SK-N-SH treated with all-trans-retinoic acid at 6 μM for 48 hours (cell line): ENCODE measurements at regions not wholly inside any gene's neighbourhood (a gene's known extent, or its start where the extent isn't known, plus 50 kb on each side); places are given as distances from the start of the nearest gene placed in this dataset.

Source experiments
- ATAC-seq: fragments of 200-7000 bp; cut with Tn5 transposase; 3 replicates; pipeline ENCODE4 v1.9.1; 2020; ENCODE audit warnings: mild to moderate bottlenecking, moderate library complexity
- ARNTL ChIP-seq: fragments of 450-650 bp; formaldehyde crosslinking; IDR thresholded peaks from 2 replicates; pipeline ENCODE4 v1.5.0; 2020; ENCODE audit warnings: low read depth, mild to moderate bottlenecking, moderate library complexity, borderline replicate concordance
- BACH2 ChIP-seq: fragments of 250-450 bp; sonication (Bioruptor Pico); IDR thresholded peaks from 2 replicates; pipeline ENCODE4 v1.9.0; 2021; ENCODE audit warnings: mild to moderate bottlenecking, borderline replicate concordance
- CSDC2 ChIP-seq: fragments of 250-450 bp; sonication (Bioruptor Pico); IDR thresholded peaks from 2 replicates; pipeline ENCODE4 v1.5.0; 2020; ENCODE audit warnings: mild to moderate bottlenecking, moderate library complexity
- ESRRG ChIP-seq: fragments of 250-450 bp; sonication (Bioruptor Pico); IDR thresholded peaks from 2 replicates; pipeline ENCODE4 v1.6.1; 2021; ENCODE audit warnings: mild to moderate bottlenecking
- GLIS3 ChIP-seq: fragments of 250-450 bp; sonication (Bioruptor Pico); IDR thresholded peaks from 2 replicates; pipeline ENCODE4 v1.5.0; 2020; ENCODE audit warnings: mild to moderate bottlenecking, moderate library complexity
- ISL1 ChIP-seq: fragments of 250-450 bp; sonication (Bioruptor Pico); IDR thresholded peaks from 2 replicates; pipeline ENCODE4 v2.1.2; 2022; ENCODE audit warnings: mild to moderate bottlenecking, moderate library complexity
- OSR1 ChIP-seq: fragments of 250-450 bp; sonication (Bioruptor Pico); IDR thresholded peaks from 2 replicates; pipeline ENCODE4 v1.8.0; 2022; ENCODE audit warnings: moderate library complexity, mild to moderate bottlenecking, inconsistent platforms
- PPARA ChIP-seq: fragments of 250-450 bp; sonication (Bioruptor Pico); IDR thresholded peaks from 2 replicates; pipeline ENCODE4 v1.5.0; 2020; ENCODE audit warnings: mild to moderate bottlenecking, borderline replicate concordance
- RARB ChIP-seq: fragments of 250-450 bp; sonication (Bioruptor Pico); IDR thresholded peaks from 2 replicates; pipeline ENCODE4 v1.8.0; 2021; ENCODE audit warnings: mild to moderate bottlenecking, moderate library complexity
- SNAI2 ChIP-seq: fragments of 250-450 bp; sonication (Bioruptor Pico); IDR thresholded peaks from 2 replicates; pipeline ENCODE4 v1.5.0; 2020; ENCODE audit warnings: mild to moderate bottlenecking, moderate library complexity
- TCF4 ChIP-seq: fragments of 250-450 bp; sonication (Bioruptor Pico); IDR thresholded peaks from 2 replicates; pipeline ENCODE4 v1.8.0; 2021; ENCODE audit warnings: mild to moderate bottlenecking, moderate library complexity, borderline replicate concordance
- ZC3H10 ChIP-seq: fragments of 250-450 bp; sonication (Bioruptor Pico); IDR thresholded peaks from 2 replicates; pipeline ENCODE4 v1.5.1; 2021; ENCODE audit warnings: mild to moderate bottlenecking, moderate library complexity
- ZFP3 ChIP-seq: fragments of 250-450 bp; sonication (Bioruptor Pico); IDR thresholded peaks from 2 replicates; pipeline ENCODE4 v1.5.0; 2020; ENCODE audit warnings: mild to moderate bottlenecking, moderate library complexity
- ZFP30 ChIP-seq: fragments of 450-650 bp; formaldehyde crosslinking; IDR thresholded peaks from 2 replicates; pipeline ENCODE4 v1.5.0; 2022; ENCODE audit warnings: mild to moderate bottlenecking, moderate library complexity
- ZNF565 ChIP-seq: fragments of 450-650 bp; formaldehyde crosslinking; conservative IDR thresholded peaks from 2 replicates; pipeline ENCODE4 v1.5.0; 2020; ENCODE audit warnings: low read depth, mild to moderate bottlenecking, moderate library complexity
- ZNF70 ChIP-seq: fragments of 450-650 bp; formaldehyde crosslinking; IDR thresholded peaks from 2 replicates; pipeline ENCODE4 v1.5.0; 2020; ENCODE audit warnings: mild to moderate bottlenecking, moderate library complexity
- ZNF8 ChIP-seq: fragments of 450-650 bp; formaldehyde crosslinking; IDR thresholded peaks from 2 replicates; pipeline ENCODE4 v1.5.0; 2020; ENCODE audit warnings: mild to moderate bottlenecking, moderate library complexity
- TF ChIP-seq, protein P1 (sequence below): fragments of 250-450 bp; sonication (Bioruptor Pico); IDR thresholded peaks from 2 replicates; pipeline ENCODE4 v1.5.1; 2020; ENCODE audit warnings: low read depth, mild to moderate bottlenecking, moderate library complexity
- TF ChIP-seq, protein P2 (sequence below): fragments of 250-450 bp; sonication (Bioruptor Pico); IDR thresholded peaks from 2 replicates; pipeline ENCODE4 v1.5.1; 2021; ENCODE audit warnings: mild to moderate bottlenecking, moderate library complexity
- TF ChIP-seq, protein P3 (sequence below): fragments of 250-450 bp; sonication (Bioruptor Pico); IDR thresholded peaks from 2 replicates; pipeline ENCODE4 v1.8.0; 2021; ENCODE audit warnings: low read depth, mild to moderate bottlenecking, moderate library complexity, borderline replicate concordance
- TF ChIP-seq, protein P4 (sequence below): fragments of 250-450 bp; sonication (Bioruptor Pico); IDR thresholded peaks from 2 replicates; pipeline ENCODE4 v1.8.0; 2020; ENCODE audit warnings: mild to moderate bottlenecking, moderate library complexity, borderline replicate concordance

DNA sequence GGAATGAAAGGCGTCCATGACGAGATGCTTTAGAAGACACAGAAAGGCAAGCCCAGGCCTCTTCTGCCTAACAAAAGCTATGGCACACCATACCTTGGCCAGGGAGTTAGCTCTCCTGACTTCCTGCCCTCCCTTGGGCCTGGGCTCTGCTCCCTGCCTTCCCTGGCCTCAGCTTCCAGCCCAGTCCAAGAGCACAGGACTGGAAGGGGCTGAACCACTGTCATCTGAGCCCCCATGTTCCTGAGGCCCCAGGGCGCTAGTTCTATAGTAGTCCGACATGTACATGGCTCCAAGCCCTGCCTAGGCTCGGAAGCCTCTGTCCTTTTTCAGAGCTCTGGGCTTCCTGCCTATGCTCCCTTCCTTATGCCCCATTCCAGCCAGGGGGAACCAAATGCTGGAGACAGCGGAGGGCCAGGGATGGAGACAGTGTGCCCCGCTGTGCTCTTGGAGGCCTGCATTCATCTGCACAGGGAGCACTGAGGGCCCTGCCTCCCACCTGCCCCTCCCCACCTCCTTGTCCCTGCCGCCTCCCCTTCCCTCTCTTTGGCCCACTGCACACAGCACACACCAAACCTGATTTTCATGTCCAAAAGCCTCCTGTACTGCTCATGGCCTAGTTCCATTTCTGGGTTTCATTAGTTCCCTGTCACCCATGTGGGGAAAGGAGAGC is 240.1 kb downstream of the RHOU start:
- TF ChIP-seq ZNF8 (CRISPR knock-in tag) (no peak), RARB (CRISPR knock-in tag) (no peak), ZC3H10 (no peak), BACH2 (CRISPR knock-in tag) (no peak), TCF4 (CRISPR knock-in tag) (no peak), ZFP3 (no peak), ESRRG (CRISPR knock-in tag) (no peak), ZNF70 (CRISPR knock-in tag) (no peak)
- TF ChIP-seq, protein P1, sequence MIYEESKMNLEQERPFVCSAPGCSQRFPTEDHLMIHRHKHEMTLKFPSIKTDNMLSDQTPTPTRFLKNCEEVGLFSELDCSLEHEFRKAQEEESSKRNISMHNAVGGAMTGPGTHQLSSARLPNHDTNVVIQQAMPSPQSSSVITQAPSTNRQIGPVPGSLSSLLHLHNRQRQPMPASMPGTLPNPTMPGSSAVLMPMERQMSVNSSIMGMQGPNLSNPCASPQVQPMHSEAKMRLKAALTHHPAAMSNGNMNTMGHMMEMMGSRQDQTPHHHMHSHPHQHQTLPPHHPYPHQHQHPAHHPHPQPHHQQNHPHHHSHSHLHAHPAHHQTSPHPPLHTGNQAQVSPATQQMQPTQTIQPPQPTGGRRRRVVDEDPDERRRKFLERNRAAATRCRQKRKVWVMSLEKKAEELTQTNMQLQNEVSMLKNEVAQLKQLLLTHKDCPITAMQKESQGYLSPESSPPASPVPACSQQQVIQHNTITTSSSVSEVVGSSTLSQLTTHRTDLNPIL (CRISPR knock-in tag) = no peak
- no peak for ATAC-seq

DNA sequence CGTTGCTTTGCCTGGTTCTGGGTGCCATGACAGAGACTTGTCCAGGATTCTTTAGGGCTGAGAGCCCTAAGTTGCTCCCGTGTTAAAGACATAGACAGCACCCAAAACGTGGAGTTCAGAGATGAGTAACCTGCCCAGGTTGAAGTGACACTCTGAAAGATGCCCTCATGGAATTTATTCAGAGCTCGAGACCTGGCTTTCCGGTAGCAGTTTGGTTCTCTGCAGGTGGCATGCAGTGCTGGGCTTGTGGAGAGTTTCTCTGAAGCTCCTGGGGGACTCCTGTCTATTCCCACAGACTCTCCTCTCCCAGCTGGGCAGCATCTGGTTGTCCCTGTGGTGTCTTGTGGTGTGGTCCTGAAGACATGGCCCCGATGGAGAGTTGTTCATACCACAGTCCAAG is 241.0 kb downstream of the RHOU start:
- TF ChIP-seq ZC3H10 (no peak), ISL1 (CRISPR knock-in tag) (no peak), ESRRG (CRISPR knock-in tag) (no peak), ZNF8 (CRISPR knock-in tag) (no peak), TCF4 (CRISPR knock-in tag) (no peak), GLIS3 (no peak), ZFP3 (no peak), ZNF70 (CRISPR knock-in tag) (no peak), ZNF565 (CRISPR knock-in tag) (no peak), RARB (CRISPR knock-in tag) (no peak), SNAI2 (CRISPR knock-in tag) (no peak), ARNTL (no peak)
- TF ChIP-seq, protein P2, sequence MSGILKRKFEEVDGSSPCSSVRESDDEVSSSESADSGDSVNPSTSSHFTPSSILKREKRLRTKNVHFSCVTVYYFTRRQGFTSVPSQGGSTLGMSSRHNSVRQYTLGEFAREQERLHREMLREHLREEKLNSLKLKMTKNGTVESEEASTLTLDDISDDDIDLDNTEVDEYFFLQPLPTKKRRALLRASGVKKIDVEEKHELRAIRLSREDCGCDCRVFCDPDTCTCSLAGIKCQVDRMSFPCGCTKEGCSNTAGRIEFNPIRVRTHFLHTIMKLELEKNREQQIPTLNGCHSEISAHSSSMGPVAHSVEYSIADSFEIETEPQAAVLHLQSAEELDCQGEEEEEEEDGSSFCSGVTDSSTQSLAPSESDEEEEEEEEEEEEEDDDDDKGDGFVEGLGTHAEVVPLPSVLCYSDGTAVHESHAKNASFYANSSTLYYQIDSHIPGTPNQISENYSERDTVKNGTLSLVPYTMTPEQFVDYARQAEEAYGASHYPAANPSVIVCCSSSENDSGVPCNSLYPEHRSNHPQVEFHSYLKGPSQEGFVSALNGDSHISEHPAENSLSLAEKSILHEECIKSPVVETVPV (CRISPR knock-in tag) = no peak
- ATAC-seq = no peak

DNA sequence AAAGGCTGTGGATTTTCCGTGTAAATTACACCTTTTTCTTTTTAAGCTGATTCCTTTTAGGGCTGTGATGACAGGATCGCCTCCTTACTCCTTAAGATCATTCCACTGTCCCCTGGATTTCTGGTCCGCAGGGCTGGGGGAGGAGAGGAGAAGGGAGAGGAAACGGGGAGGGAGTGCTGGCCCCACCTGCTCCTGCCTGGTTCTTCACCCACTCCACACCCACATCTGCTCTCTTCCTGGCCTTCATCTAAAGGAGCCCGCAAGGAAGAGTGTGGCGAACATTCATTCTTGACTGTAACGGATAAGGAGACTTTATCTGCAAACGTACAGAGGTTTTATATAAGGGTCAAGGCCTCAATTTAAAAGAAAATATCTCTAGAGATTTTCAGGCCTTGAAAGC is 242.0 kb downstream of the RHOU start:
- no peak for ATAC-seq
- TF ChIP-seq ZC3H10 (no peak), TCF4 (CRISPR knock-in tag) (no peak), ZFP30 (no peak), ESRRG (CRISPR knock-in tag) (no peak), SNAI2 (CRISPR knock-in tag) (no peak), ZFP3 (no peak), ZNF565 (CRISPR knock-in tag) (no peak), OSR1 (CRISPR knock-in tag) (no peak), ARNTL (no peak), PPARA (CRISPR knock-in tag) (no peak)
- TF ChIP-seq, protein P1 (CRISPR knock-in tag) = no peak

DNA sequence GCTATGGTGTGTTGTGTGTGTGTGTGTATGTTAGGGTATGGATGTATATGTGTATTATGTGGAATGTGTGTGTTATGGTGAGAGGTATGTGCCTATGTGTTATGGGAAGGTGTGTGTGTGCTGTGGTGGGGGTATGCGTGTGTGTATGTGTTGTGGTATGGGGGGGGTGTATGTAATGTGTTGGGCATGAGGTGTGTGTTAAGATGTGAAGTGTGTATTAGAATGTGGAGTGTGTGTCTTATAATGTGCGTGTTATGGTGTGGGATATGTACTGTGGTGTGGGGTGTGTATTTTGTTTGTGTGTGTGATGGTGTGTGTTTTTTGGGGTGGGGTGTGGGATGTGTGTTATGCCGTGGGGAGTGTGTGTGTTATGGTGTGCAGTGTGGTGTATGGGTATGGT is 242.5 kb downstream of the RHOU start:
- TF ChIP-seq, protein P3, sequence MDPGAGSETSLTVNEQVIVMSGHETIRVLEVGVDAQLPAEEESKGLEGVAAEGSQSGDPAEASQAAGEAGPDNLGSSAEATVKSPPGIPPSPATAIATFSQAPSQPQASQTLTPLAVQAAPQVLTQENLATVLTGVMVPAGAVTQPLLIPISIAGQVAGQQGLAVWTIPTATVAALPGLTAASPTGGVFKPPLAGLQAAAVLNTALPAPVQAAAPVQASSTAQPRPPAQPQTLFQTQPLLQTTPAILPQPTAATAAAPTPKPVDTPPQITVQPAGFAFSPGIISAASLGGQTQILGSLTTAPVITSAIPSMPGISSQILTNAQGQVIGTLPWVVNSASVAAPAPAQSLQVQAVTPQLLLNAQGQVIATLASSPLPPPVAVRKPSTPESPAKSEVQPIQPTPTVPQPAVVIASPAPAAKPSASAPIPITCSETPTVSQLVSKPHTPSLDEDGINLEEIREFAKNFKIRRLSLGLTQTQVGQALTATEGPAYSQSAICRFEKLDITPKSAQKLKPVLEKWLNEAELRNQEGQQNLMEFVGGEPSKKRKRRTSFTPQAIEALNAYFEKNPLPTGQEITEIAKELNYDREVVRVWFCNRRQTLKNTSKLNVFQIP = no peak
- TF ChIP-seq BACH2 (CRISPR knock-in tag) (no peak), CSDC2 (CRISPR knock-in tag) (no peak), ZFP3 (no peak), ZNF8 (CRISPR knock-in tag) (no peak), SNAI2 (CRISPR knock-in tag) (no peak), ZC3H10 (no peak), ZNF70 (CRISPR knock-in tag) (no peak), ARNTL (no peak)
- TF ChIP-seq, protein P4, sequence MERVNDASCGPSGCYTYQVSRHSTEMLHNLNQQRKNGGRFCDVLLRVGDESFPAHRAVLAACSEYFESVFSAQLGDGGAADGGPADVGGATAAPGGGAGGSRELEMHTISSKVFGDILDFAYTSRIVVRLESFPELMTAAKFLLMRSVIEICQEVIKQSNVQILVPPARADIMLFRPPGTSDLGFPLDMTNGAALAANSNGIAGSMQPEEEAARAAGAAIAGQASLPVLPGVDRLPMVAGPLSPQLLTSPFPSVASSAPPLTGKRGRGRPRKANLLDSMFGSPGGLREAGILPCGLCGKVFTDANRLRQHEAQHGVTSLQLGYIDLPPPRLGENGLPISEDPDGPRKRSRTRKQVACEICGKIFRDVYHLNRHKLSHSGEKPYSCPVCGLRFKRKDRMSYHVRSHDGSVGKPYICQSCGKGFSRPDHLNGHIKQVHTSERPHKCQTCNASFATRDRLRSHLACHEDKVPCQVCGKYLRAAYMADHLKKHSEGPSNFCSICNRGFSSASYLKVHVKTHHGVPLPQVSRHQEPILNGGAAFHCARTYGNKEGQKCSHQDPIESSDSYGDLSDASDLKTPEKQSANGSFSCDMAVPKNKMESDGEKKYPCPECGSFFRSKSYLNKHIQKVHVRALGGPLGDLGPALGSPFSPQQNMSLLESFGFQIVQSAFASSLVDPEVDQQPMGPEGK (CRISPR knock-in tag) = no peak
- TF ChIP-seq, protein P2 (CRISPR knock-in tag) = no peak
- TF ChIP-seq, all 23 proteins: peak for 0
- ATAC-seq = no peak
